Panc1 (cell line): ENCODE measurements at regions not wholly inside any gene's neighbourhood (a gene's known extent, or its start where the extent isn't known, plus 50 kb on each side); places are given as distances from the start of the nearest gene placed in this dataset.

Source experiments
- POLR2AphosphoS5 ChIP-seq: IDR thresholded peaks from 2 replicates; pipeline ENCODE4 v1.6.1; 2012; ENCODE audit warnings: mild to moderate bottlenecking, low read depth, low read length, moderate library complexity
- TF ChIP-seq, protein P1 (sequence below): fragments of 450-650 bp; IDR thresholded peaks from 2 replicates; pipeline ENCODE4 v1.5.1; 2017; ENCODE audit warnings: mild to moderate bottlenecking

- TF ChIP-seq, protein P1, sequence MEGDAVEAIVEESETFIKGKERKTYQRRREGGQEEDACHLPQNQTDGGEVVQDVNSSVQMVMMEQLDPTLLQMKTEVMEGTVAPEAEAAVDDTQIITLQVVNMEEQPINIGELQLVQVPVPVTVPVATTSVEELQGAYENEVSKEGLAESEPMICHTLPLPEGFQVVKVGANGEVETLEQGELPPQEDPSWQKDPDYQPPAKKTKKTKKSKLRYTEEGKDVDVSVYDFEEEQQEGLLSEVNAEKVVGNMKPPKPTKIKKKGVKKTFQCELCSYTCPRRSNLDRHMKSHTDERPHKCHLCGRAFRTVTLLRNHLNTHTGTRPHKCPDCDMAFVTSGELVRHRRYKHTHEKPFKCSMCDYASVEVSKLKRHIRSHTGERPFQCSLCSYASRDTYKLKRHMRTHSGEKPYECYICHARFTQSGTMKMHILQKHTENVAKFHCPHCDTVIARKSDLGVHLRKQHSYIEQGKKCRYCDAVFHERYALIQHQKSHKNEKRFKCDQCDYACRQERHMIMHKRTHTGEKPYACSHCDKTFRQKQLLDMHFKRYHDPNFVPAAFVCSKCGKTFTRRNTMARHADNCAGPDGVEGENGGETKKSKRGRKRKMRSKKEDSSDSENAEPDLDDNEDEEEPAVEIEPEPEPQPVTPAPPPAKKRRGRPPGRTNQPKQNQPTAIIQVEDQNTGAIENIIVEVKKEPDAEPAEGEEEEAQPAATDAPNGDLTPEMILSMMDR: no peak
- no peak for TF ChIP-seq POLR2AphosphoS5
These were observed 329.4 kb upstream of the PABPC4L start for GRCh38 chr4:134531013-134531412.
